ENCODE measurements at regions not wholly inside any gene's neighbourhood (a gene's known extent, or its start where the extent isn't known, plus 50 kb on each side); places are given as distances from the start of the nearest gene placed in this dataset.

- no peak for DNase-seq
Measured at GRCh38 chrX:42149765-42150164, 226.4 kb upstream of the CASK start.

GRCh38 chrX:42149281-42149680, 225.9 kb upstream of the CASK start:
- no peak for DNase-seq

GRCh38 chrX:42143866-42144592, 220.7 kb upstream of the CASK start:
- DNase-seq = no peak

- no peak for DNase-seq
Measured at GRCh38 chrX:42140320-42140719, 217.0 kb upstream of the CASK start.

GRCh38 chrX:42135583-42136228, 212.4 kb upstream of the CASK start:
- no peak for DNase-seq

- DNase-seq = no peak
Measured at GRCh38 chrX:42131856-42132255, 208.5 kb upstream of the CASK start.

- DNase-seq = no peak
Measured at GRCh38 chrX:42129022-42129940, 205.9 kb upstream of the CASK start.

- DNase-seq = no peak
Measured at GRCh38 chrX:42128587-42128986, 205.2 kb upstream of the CASK start.

- DNase-seq = no peak
Measured at GRCh38 chrX:42128020-42128419, 204.7 kb upstream of the CASK start.

GRCh38 chrX:42127563-42127962, 204.2 kb upstream of the CASK start:
- no peak for DNase-seq

- DNase-seq = no peak
Measured at GRCh38 chrX:42123369-42123768, 200.0 kb upstream of the CASK start.

- DNase-seq = peak; percentile 59
Measured at GRCh38 chrX:42119076-42119475, 195.7 kb upstream of the CASK start.

- no peak for DNase-seq
Measured at GRCh38 chrX:42117318-42117717, 194.0 kb upstream of the CASK start.

- no peak for DNase-seq
Measured at GRCh38 chrX:42109428-42109827, 186.1 kb upstream of the CASK start.

GRCh38 chrX:42107495-42108488, 184.4 kb upstream of the CASK start:
- DNase-seq = no peak

- DNase-seq = no peak
Measured at GRCh38 chrX:42106556-42106955, 183.2 kb upstream of the CASK start.

- no peak for DNase-seq
Measured at GRCh38 chrX:42102586-42103282, 179.4 kb upstream of the CASK start.

GRCh38 chrX:42098900-42099299, 175.5 kb upstream of the CASK start:
- peak; percentile 21 for DNase-seq

GRCh38 chrX:42097486-42097885, 174.1 kb upstream of the CASK start:
- no peak for DNase-seq

- DNase-seq = no peak
Measured at GRCh38 chrX:42096265-42096920, 173.0 kb upstream of the CASK start.

GRCh38 chrX:42094218-42094617, 170.9 kb upstream of the CASK start:
- no peak for DNase-seq

All from SHP77 treated with DMSO at 0.1 percent for 48 hours (cell line).